WTC11 (cell line): ENCODE measurements at regions not wholly inside any gene's neighbourhood (a gene's known extent, or its start where the extent isn't known, plus 50 kb on each side); places are given as distances from the start of the nearest gene placed in this dataset.

ENCODE experiments used
- AR ChIP-seq: fragments of 250-450 bp; sonication (Bioruptor Pico); IDR thresholded peaks from 2 replicates; pipeline ENCODE4 v1.9.0; 2021; ENCODE audit warnings: mild to moderate bottlenecking
- CBFB ChIP-seq: sonication (generic); formaldehyde crosslinking; IDR thresholded peaks from 2 replicates; pipeline ENCODE4 v1.8.1; 2022; ENCODE audit warnings: mild to moderate bottlenecking, low read depth, missing genetic modification reagents
- CDX4 ChIP-seq: fragments of 250-450 bp; sonication (Bioruptor Pico); IDR thresholded peaks from 2 replicates; pipeline ENCODE4 v1.9.0; 2021; ENCODE audit warnings: moderate library complexity, mild to moderate bottlenecking, inconsistent platforms, borderline replicate concordance
- CTCF ChIP-seq: fragments of 200-600 bp; IDR thresholded peaks from 2 replicates; pipeline ENCODE4 v1.8.0; 2022; ENCODE audit warnings: antibody characterized with exemption

GRCh38 chr5:39767916-39768315 is 343.1 kb upstream of the DAB2 start:
- TF ChIP-seq CTCF (no peak), CDX4 (CRISPR knock-in tag) (no peak), CBFB (CRISPR knock-in tag) (no peak), AR (CRISPR knock-in tag) (no peak)
